H1 (cell line): ENCODE measurements at regions not wholly inside any gene's neighbourhood (a gene's known extent, or its start where the extent isn't known, plus 50 kb on each side); places are given as distances from the start of the nearest gene placed in this dataset.

Source experiments
- ATF2 ChIP-seq: IDR thresholded peaks from 2 replicates; pipeline ENCODE4 v1.6.1; 2012; ENCODE audit warnings: low read length, inconsistent platforms
- CHD1 ChIP-seq: IDR thresholded peaks from 2 replicates; pipeline ENCODE4 v1.6.1; 2012; ENCODE audit warnings: low read depth, low read length, improper control_type of control experiment
- CTCF ChIP-seq, 3 experiments: IDR thresholded peaks; 1 replicate in 2 of 3; 2 replicates in 1 of 3; pipeline versions ENCODE4 v1.5.1 to v1.6.1; 2011; ENCODE audit warnings: low read length in 3 of 3, mild to moderate bottlenecking in 3 of 3, inconsistent platforms in 2 of 3, low read depth in 1 of 3, moderate library complexity in 1 of 3; ENCODE audit not compliant: insufficient read depth in 1 of 3; ENCODE audit errors: control extremely low read depth in 1 of 3
- EZH2 ChIP-seq: fragments of 200-600 bp; sonication (generic); IDR thresholded peaks from 2 replicates; pipeline ENCODE4 v1.7.1; 2012; ENCODE audit warnings: low read depth, mild to moderate bottlenecking, moderate library complexity, low read length, inconsistent platforms; ENCODE audit not compliant: severe bottlenecking
- GABPA ChIP-seq: IDR thresholded peaks from 2 replicates; pipeline ENCODE4 v1.6.1; 2011; ENCODE audit warnings: mild to moderate bottlenecking, low read length, moderate library complexity, borderline replicate concordance; ENCODE audit not compliant: insufficient read depth
- JUN ChIP-seq: IDR thresholded peaks from 2 replicates; pipeline ENCODE4 v1.6.1; 2011; ENCODE audit warnings: low read depth, mild to moderate bottlenecking, improper control_type of control experiment, low read length
- JUND ChIP-seq: IDR thresholded peaks from 2 replicates; pipeline ENCODE4 v1.6.1; 2011; ENCODE audit warnings: mild to moderate bottlenecking, improper control_type of control experiment, low read length
- POLR2AphosphoS5 ChIP-seq: IDR thresholded peaks from 2 replicates; pipeline ENCODE4 v1.6.1; 2011; ENCODE audit warnings: low read depth, low read length
- TAF1 ChIP-seq: IDR thresholded peaks from 2 replicates; pipeline ENCODE4 v1.6.1; 2011; ENCODE audit warnings: mild to moderate bottlenecking, low read depth, low read length
- USF2 ChIP-seq: IDR thresholded peaks from 2 replicates; pipeline ENCODE4 v1.6.1; 2011; ENCODE audit warnings: low read length, improper control_type of control experiment

GRCh38 chr14:97311411-97311810 lies 514.2 kb downstream of the VRK1 start:
- TF ChIP-seq USF2 = no peak
- TF ChIP-seq GABPA = no peak
- TF ChIP-seq EZH2 = no peak
- TF ChIP-seq CTCF (IDR thresholded peaks at IDR 0.05; ENCODE audit: control extremely low read depth in 1 of 3, insufficient read depth in 1 of 3, low read depth in 1 of 3, low read length in 3 of 3) = no peak
- TF ChIP-seq JUND = no peak
- TF ChIP-seq POLR2AphosphoS5 = no peak
- no peak for TF ChIP-seq CHD1
- no peak for TF ChIP-seq ATF2
- no peak for TF ChIP-seq TAF1
- no peak for TF ChIP-seq JUN
